ENCODE measurements at regions not wholly inside any gene's neighbourhood (a gene's known extent, or its start where the extent isn't known, plus 50 kb on each side); places are given as distances from the start of the nearest gene placed in this dataset.

GRCh38 chr3:8365541-8365940, 136.1 kb upstream of the LMCD1 start:
- DNase-seq (no peak), ATAC-seq (no peak)
- H3K36me3 Mint-ChIP-seq (ENCODE audit: insufficient read depth), result no peaks in the 10 kb centered on the region
- H3K4me3 Mint-ChIP-seq, result no peak overlapping the region
- peaks cover 3% of the 10 kb centered on the region for H3K4me1 Mint-ChIP-seq (ENCODE audit: low read depth)
- no peaks in the 10 kb centered on the region for H3K27me3 Mint-ChIP-seq (ENCODE audit: low read depth)
- peaks cover 9% of the 10 kb centered on the region for H3K9me3 Mint-ChIP-seq

GRCh38 chr3:8366219-8366810, 135.3 kb upstream of the LMCD1 start:
- no peak for DNase-seq
- no peaks in the 10 kb centered on the region for H3K36me3 Mint-ChIP-seq (ENCODE audit: insufficient read depth)
- no peak for ATAC-seq
- H3K4me3 Mint-ChIP-seq, result no peak overlapping the region
- peaks cover 3% of the 10 kb centered on the region for H3K4me1 Mint-ChIP-seq (ENCODE audit: low read depth)
- H3K9me3 Mint-ChIP-seq, result peaks cover 2% of the 10 kb centered on the region
- H3K27me3 Mint-ChIP-seq (ENCODE audit: low read depth), result no peaks in the 10 kb centered on the region

- Mint-ChIP-seq H3K4me3 (no peak overlapping the region), H3K27me3 (ENCODE audit: low read depth) (no peaks in the 10 kb centered on the region), H3K36me3 (ENCODE audit: insufficient read depth) (no peaks in the 10 kb centered on the region), H3K9me3 (no peaks in the 10 kb centered on the region), H3K4me1 (ENCODE audit: low read depth) (peaks cover 3% of the 10 kb centered on the region)
- DNase-seq (no peak), ATAC-seq (no peak)
Observed at GRCh38 chr3:8368598-8368997, 133.0 kb upstream of the LMCD1 start.

- H3K36me3 Mint-ChIP-seq (ENCODE audit: insufficient read depth), result no peaks in the 10 kb centered on the region
- peaks cover 3% of the 10 kb centered on the region for H3K4me1 Mint-ChIP-seq (ENCODE audit: low read depth)
- H3K4me3 Mint-ChIP-seq, result no peak overlapping the region
- ATAC-seq (no peak), DNase-seq (no peak)
- peaks cover 8% of the 10 kb centered on the region for H3K9me3 Mint-ChIP-seq
- no peaks in the 10 kb centered on the region for H3K27me3 Mint-ChIP-seq (ENCODE audit: low read depth)
Observed at GRCh38 chr3:8369638-8370037, 132.0 kb upstream of the LMCD1 start.

GRCh38 chr3:8371085-8371551, 130.5 kb upstream of the LMCD1 start:
- Mint-ChIP-seq H3K4me3 (no peak overlapping the region), H3K9me3 (peaks cover 15% of the 10 kb centered on the region), H3K4me1 (ENCODE audit: low read depth) (peaks cover 3% of the 10 kb centered on the region), H3K36me3 (ENCODE audit: insufficient read depth) (no peaks in the 10 kb centered on the region), H3K27me3 (ENCODE audit: low read depth) (no peaks in the 10 kb centered on the region)
- DNase-seq (no peak), ATAC-seq (no peak)

GRCh38 chr3:8371960-8372463, 129.6 kb upstream of the LMCD1 start:
- DNase-seq (no peak), ATAC-seq (no peak)
- no peaks in the 10 kb centered on the region for H3K36me3 Mint-ChIP-seq (ENCODE audit: insufficient read depth)
- H3K9me3 Mint-ChIP-seq, result peaks cover 18% of the 10 kb centered on the region
- H3K27me3 Mint-ChIP-seq (ENCODE audit: low read depth), result no peaks in the 10 kb centered on the region
- no peak overlapping the region for H3K4me3 Mint-ChIP-seq
- H3K4me1 Mint-ChIP-seq (ENCODE audit: low read depth), result peaks cover 3% of the 10 kb centered on the region

GRCh38 chr3:8380904-8381704, 120.5 kb upstream of the LMCD1 start:
- ATAC-seq (no peak), DNase-seq (no peak)
- Mint-ChIP-seq H3K36me3 (ENCODE audit: insufficient read depth) (no peaks in the 10 kb centered on the region), H3K27me3 (ENCODE audit: low read depth) (no peaks in the 10 kb centered on the region), H3K4me3 (no peak overlapping the region), H3K9me3 (peaks cover 3% of the 10 kb centered on the region), H3K4me1 (ENCODE audit: low read depth) (no peaks in the 10 kb centered on the region)

- DNase-seq (no peak), ATAC-seq (no peak)
- H3K27me3 Mint-ChIP-seq (ENCODE audit: low read depth), result no peaks in the 10 kb centered on the region
Observed at GRCh38 chr3:8385848-8386620, 115.6 kb upstream of the LMCD1 start.

GRCh38 chr3:8387571-8387970, 114.1 kb upstream of the LMCD1 start:
- DNase-seq (no peak), ATAC-seq (no peak)
- Mint-ChIP-seq H3K4me3 (no peak overlapping the region), H3K36me3 (ENCODE audit: insufficient read depth) (no peaks in the 10 kb centered on the region), H3K9me3 (no peaks in the 10 kb centered on the region), H3K27me3 (ENCODE audit: low read depth) (no peaks in the 10 kb centered on the region), H3K4me1 (ENCODE audit: low read depth) (no peaks in the 10 kb centered on the region)

More at GRCh38 chr3:8385848-8386620, 115.6 kb upstream of the LMCD1 start:
- no peak overlapping the region for H3K4me3 Mint-ChIP-seq
- no peaks in the 10 kb centered on the region for H3K4me1 Mint-ChIP-seq (ENCODE audit: low read depth)
- H3K9me3 Mint-ChIP-seq, result no peaks in the 10 kb centered on the region
- H3K36me3 Mint-ChIP-seq (ENCODE audit: insufficient read depth), result no peaks in the 10 kb centered on the region

- no peaks in the 10 kb centered on the region for H3K27me3 Mint-ChIP-seq (ENCODE audit: low read depth)
- H3K4me3 Mint-ChIP-seq, result no peak overlapping the region
Observed at GRCh38 chr3:8399686-8400085, 101.9 kb upstream of the LMCD1 start.

GRCh38 chr3:8400911-8401310, 100.7 kb upstream of the LMCD1 start:
- no peak overlapping the region for H3K4me3 Mint-ChIP-seq
- no peaks in the 10 kb centered on the region for H3K36me3 Mint-ChIP-seq (ENCODE audit: insufficient read depth)
- H3K4me1 Mint-ChIP-seq (ENCODE audit: low read depth), result no peaks in the 10 kb centered on the region
- peaks cover 5% of the 10 kb centered on the region for H3K9me3 Mint-ChIP-seq
- DNase-seq, result no peak
- H3K27me3 Mint-ChIP-seq (ENCODE audit: low read depth), result no peaks in the 10 kb centered on the region
- ATAC-seq, result no peak

More at GRCh38 chr3:8399686-8400085, 101.9 kb upstream of the LMCD1 start:
- no peak for DNase-seq
- no peak for ATAC-seq
- Mint-ChIP-seq H3K9me3 (peaks cover 6% of the 10 kb centered on the region), H3K36me3 (ENCODE audit: insufficient read depth) (no peaks in the 10 kb centered on the region), H3K4me1 (ENCODE audit: low read depth) (no peaks in the 10 kb centered on the region)

- DNase-seq, result no peak
- Mint-ChIP-seq H3K9me3 (peaks cover 20% of the 10 kb centered on the region), H3K4me1 (ENCODE audit: low read depth) (no peaks in the 10 kb centered on the region), H3K4me3 (no peak overlapping the region), H3K36me3 (ENCODE audit: insufficient read depth) (peaks cover 2% of the 10 kb centered on the region), H3K27me3 (ENCODE audit: low read depth) (peaks cover 2% of the 10 kb centered on the region)
- ATAC-seq, result no peak
Observed at GRCh38 chr3:8403996-8404395, 97.6 kb upstream of the LMCD1 start.

GRCh38 chr3:8405144-8405543, 96.5 kb upstream of the LMCD1 start:
- Mint-ChIP-seq H3K4me3 (no peak overlapping the region), H3K27me3 (ENCODE audit: low read depth) (peaks cover 2% of the 10 kb centered on the region), H3K4me1 (ENCODE audit: low read depth) (no peaks in the 10 kb centered on the region), H3K36me3 (ENCODE audit: insufficient read depth) (peaks cover 2% of the 10 kb centered on the region), H3K9me3 (peaks cover 20% of the 10 kb centered on the region)
- no peak for DNase-seq
- ATAC-seq, result no peak

- Mint-ChIP-seq H3K9me3 (peaks cover 20% of the 10 kb centered on the region), H3K36me3 (ENCODE audit: insufficient read depth) (peaks cover 2% of the 10 kb centered on the region), H3K4me1 (ENCODE audit: low read depth) (no peaks in the 10 kb centered on the region), H3K4me3 (no peak overlapping the region), H3K27me3 (ENCODE audit: low read depth) (peaks cover 3% of the 10 kb centered on the region)
- ATAC-seq, result no peak
- DNase-seq, result no peak
Observed at GRCh38 chr3:8406479-8406878, 95.1 kb upstream of the LMCD1 start.
